Keratinocyte (primary cell): ENCODE measurements at regions not wholly inside any gene's neighbourhood (a gene's known extent, or its start where the extent isn't known, plus 50 kb on each side); places are given as distances from the start of the nearest gene placed in this dataset.
"Not testable (repeated sequence)": the region's sequence is repeated elsewhere in the genome, so short reads cannot be mapped to it uniquely, and the experiment has no call there.

Source experiments
- DNase-seq: peaks from one replicate; pipeline ENCODE4 v3.0.0-alpha.2; 2011; ENCODE audit warnings: low read depth, missing footprints, low spot score
- FAIRE-seq: peaks from 2 replicates; lab custom pipeline; 2011; peaks lifted over from hg19 to GRCh38; lab: Jason Lieb, UNC
- H2AFZ ChIP-seq: 2 replicates; pipeline ENCODE4 v1.6.0; 2012; ENCODE audit warnings: low read length, control low read depth, inconsistent platforms; ENCODE audit not compliant: control insufficient read depth
- H3K27ac ChIP-seq: 2 replicates; pipeline ENCODE4 v1.5.1; 2011; ENCODE audit warnings: low read length; ENCODE audit not compliant: control insufficient read depth, insufficient read depth
- H3K27me3 ChIP-seq: 3 replicates; pipeline ENCODE4 v1.6.0; 2011; ENCODE audit warnings: low read length; ENCODE audit not compliant: control insufficient read depth, insufficient read depth; ENCODE audit errors: extremely low read depth
- H3K36me3 ChIP-seq, 2 experiments: 2 replicates in 1 of 2; 3 replicates in 1 of 2; pipeline ENCODE4 v1.5.1; 2011; ENCODE audit warnings: low read length in 2 of 2, mild to moderate bottlenecking in 1 of 2; ENCODE audit not compliant: control insufficient read depth in 2 of 2, insufficient read depth in 2 of 2; ENCODE audit errors: extremely low read depth in 1 of 2
- H3K4me1 ChIP-seq: 3 replicates; pipeline ENCODE4 v1.5.1; 2011; ENCODE audit warnings: low read length; ENCODE audit not compliant: control insufficient read depth, insufficient read depth; ENCODE audit errors: extremely low read depth
- H3K4me2 ChIP-seq: 3 replicates; pipeline ENCODE4 v1.6.0; 2011; ENCODE audit warnings: low read depth, low read length; ENCODE audit not compliant: control insufficient read depth, insufficient read depth; ENCODE audit errors: extremely low read depth
- H3K4me3 ChIP-seq, 3 experiments: fragments of 200-600 bp in 1 of 3; sonication (generic) in 1 of 3; 2 replicates in 2 of 3; 3 replicates in 1 of 3; pipeline ENCODE4 v1.5.1; 2011 to 2016; ENCODE audit warnings: low read length in 3 of 3, mild to moderate bottlenecking in 3 of 3, control low read depth in 2 of 3, inconsistent platforms in 1 of 3, low read depth in 1 of 3, mixed read lengths in 1 of 3, mixed run types in 1 of 3, moderate library complexity in 1 of 3; ENCODE audit not compliant: control insufficient read depth in 2 of 3, insufficient read depth in 2 of 3; ENCODE audit errors: extremely low read depth in 1 of 3
- H3K79me2 ChIP-seq: 2 replicates; pipeline ENCODE4 v1.6.0; 2012; ENCODE audit warnings: low read length; ENCODE audit not compliant: control insufficient read depth, insufficient read depth
- H3K9ac ChIP-seq: 3 replicates; pipeline ENCODE4 v1.6.0; 2011; ENCODE audit warnings: low read length; ENCODE audit not compliant: control insufficient read depth, insufficient read depth; ENCODE audit errors: extremely low read depth
- H3K9me1 ChIP-seq: 3 replicates; pipeline ENCODE4 v1.6.0; 2011; ENCODE audit warnings: low read length; ENCODE audit not compliant: control insufficient read depth, insufficient read depth; ENCODE audit errors: extremely low read depth
- H3K9me3 ChIP-seq: 2 replicates; pipeline ENCODE4 v1.5.1; 2012; ENCODE audit warnings: low read depth, low read length; ENCODE audit not compliant: control insufficient read depth
- H4K20me1 ChIP-seq: 3 replicates; pipeline ENCODE4 v1.6.0; 2011; ENCODE audit warnings: low read length; ENCODE audit not compliant: control insufficient read depth, insufficient read depth; ENCODE audit errors: extremely low read depth
- CTCF ChIP-seq, 3 experiments: IDR thresholded peaks in 1 of 3; conservative IDR thresholded peaks in 1 of 3; optimal IDR thresholded peaks in 1 of 3; 2 replicates in 2 of 3; 3 replicates in 1 of 3; pipeline versions ENCODE3 to v1.5.1; 2011; ENCODE audit warnings: low read length in 3 of 3, mild to moderate bottlenecking in 3 of 3, moderate library complexity in 2 of 3, control low read depth in 1 of 3, inconsistent platforms in 1 of 3; ENCODE audit not compliant: insufficient read depth in 2 of 3; ENCODE audit errors: extremely low read depth in 1 of 3
- EZH2 ChIP-seq: IDR thresholded peaks from one replicate; pipeline ENCODE4 v1.6.1; 2012; ENCODE audit warnings: inconsistent platforms, mild to moderate bottlenecking, low read length, moderate library complexity
- dilution Hi-C: fragments of 300-500 bp; cut with MboI; formaldehyde crosslinking; loops from one replicate; pipeline ENCODE4 v1.7.0; 2020; ENCODE audit warnings: low sequenced_read_pairs; ENCODE audit not compliant: extremely low pct_ligation_motif_present

GRCh38 chr2:215633360-215633759 is 197.5 kb upstream of the FN1 start:
- FAIRE-seq = peak; percentile 13
- dilution Hi-C loops = no loop called here

GRCh38 chr2:215631696-215632095 is 195.8 kb upstream of the FN1 start:
- dilution Hi-C loops = no loop called here

More at GRCh38 chr2:215633360-215633759, 197.5 kb upstream of the FN1 start:
- Histone ChIP-seq H3K27me3 (no peaks in the 10 kb centered on the region), H3K4me1 (peaks cover 2% of the 10 kb centered on the region), H3K9ac (no peak overlapping the region), H4K20me1 (no peaks in the 10 kb centered on the region), H3K4me3 (no peak overlapping the region), H3K9me1 (no peaks in the 10 kb centered on the region), H3K9me3 (no peaks in the 10 kb centered on the region), H3K27ac (no peak overlapping the region), H3K79me2 (no peaks in the 10 kb centered on the region), H3K4me2 (no peak overlapping the region), H2AFZ (no peak overlapping the region), H3K36me3 (no peaks in the 10 kb centered on the region)
- DNase-seq = no peak
- TF ChIP-seq CTCF (optimal IDR thresholded peaks at IDR 0.05 in 1 of 3, IDR thresholded peaks at IDR 0.05 in 1 of 3, conservative IDR thresholded peaks at IDR 0.05 in 1 of 3; ENCODE audit: extremely low read depth in 1 of 3, insufficient read depth in 2 of 3, low read length in 3 of 3) (no peak), EZH2 (no peak)

GRCh38 chr2:215630796-215631195 is 194.9 kb upstream of the FN1 start:
- H3K9ac ChIP-seq, H3K4me3 ChIP-seq, H3K4me1 ChIP-seq, H3K79me2 ChIP-seq, H3K36me3 ChIP-seq, H3K4me2 ChIP-seq, H2AFZ ChIP-seq, DNase-seq, H3K27me3 ChIP-seq, FAIRE-seq, H4K20me1 ChIP-seq, H3K27ac ChIP-seq, H3K9me3 ChIP-seq, H3K9me1 ChIP-seq, dilution Hi-C loops: not testable (repeated sequence)

More at GRCh38 chr2:215631696-215632095, 195.8 kb upstream of the FN1 start:
- H3K4me1 ChIP-seq = peaks cover 2% of the 10 kb centered on the region
- no peak overlapping the region for H3K4me3 ChIP-seq
- H3K9me3 ChIP-seq = no peaks in the 10 kb centered on the region
- H4K20me1 ChIP-seq = no peaks in the 10 kb centered on the region
- no peak overlapping the region for H2AFZ ChIP-seq
- DNase-seq (no peak), FAIRE-seq (no peak)
- no peaks in the 10 kb centered on the region for H3K79me2 ChIP-seq
- no peak overlapping the region for H3K27ac ChIP-seq
- no peaks in the 10 kb centered on the region for H3K9me1 ChIP-seq
- no peaks in the 10 kb centered on the region for H3K27me3 ChIP-seq
- no peak overlapping the region for H3K9ac ChIP-seq
- no peaks in the 10 kb centered on the region for H3K36me3 ChIP-seq
- TF ChIP-seq EZH2 = no peak
- no peak for TF ChIP-seq CTCF (optimal IDR thresholded peaks at IDR 0.05 in 1 of 3, IDR thresholded peaks at IDR 0.05 in 1 of 3, conservative IDR thresholded peaks at IDR 0.05 in 1 of 3; ENCODE audit: extremely low read depth in 1 of 3, insufficient read depth in 2 of 3, low read length in 3 of 3)
- no peak overlapping the region for H3K4me2 ChIP-seq
